Lower leg skin (tissue), 3 donors: ENCODE measurements at regions not wholly inside any gene's neighbourhood (a gene's known extent, or its start where the extent isn't known, plus 50 kb on each side); places are given as distances from the start of the nearest gene placed in this dataset.

Experiments used
- CTCF ChIP-seq, 3 donors: fragments of 450-650 bp; IDR thresholded peaks; one replicate each; pipeline ENCODE4 v1.5.1; 2016; ENCODE audit warnings: antibody characterized with exemption in 3 of 3, mild to moderate bottlenecking in 3 of 3, moderate library complexity in 2 of 3
- POLR2A ChIP-seq, 2 donors: fragments of 450-650 bp; IDR thresholded peaks; one replicate each; pipeline ENCODE4 v1.6.1; 2016 to 2017; ENCODE audit warnings: antibody characterized with exemption in 2 of 2, mild to moderate bottlenecking in 1 of 2, moderate library complexity in 1 of 2

- TF ChIP-seq CTCF (IDR thresholded peaks at IDR 0.05) (no peak), POLR2A (IDR thresholded peaks at IDR 0.05) (no peak)
Observed at GRCh38 chr1:95659166-95659565, 425.2 kb downstream of the RWDD3 start.
